Astrocyte (in vitro differentiated cells and primary cell): ENCODE measurements at regions not wholly inside any gene's neighbourhood (a gene's known extent, or its start where the extent isn't known, plus 50 kb on each side); places are given as distances from the start of the nearest gene placed in this dataset.
"Not testable (repeated sequence)": the region's sequence is repeated elsewhere in the genome, so short reads cannot be mapped to it uniquely, and the experiment has no call there.

Source experiments
- DNase-seq: peaks from one replicate; pipeline ENCODE4 v3.0.0-alpha.2; 2010; ENCODE audit warnings: low read depth
- FAIRE-seq: peaks from 2 replicates; lab custom pipeline; 2011; peaks lifted over from hg19 to GRCh38; lab: Jason Lieb, UNC
- H2AFZ ChIP-seq: 2 replicates; pipeline ENCODE4 v1.6.0; 2012; ENCODE audit warnings: low read depth, low read length, inconsistent platforms
- H3K27ac ChIP-seq: 2 replicates; pipeline ENCODE4 v1.5.1; 2011; ENCODE audit warnings: low read depth, low read length, inconsistent platforms
- H3K27me3 ChIP-seq: 2 replicates; pipeline ENCODE4 v1.6.0; 2011; ENCODE audit warnings: low read length, inconsistent platforms; ENCODE audit not compliant: insufficient read depth
- H3K36me3 ChIP-seq: 2 replicates; pipeline ENCODE4 v1.5.1; 2011; ENCODE audit warnings: low read length, inconsistent platforms; ENCODE audit not compliant: insufficient read depth
- H3K4me1 ChIP-seq: 2 replicates; pipeline ENCODE4 v1.5.1; 2011; ENCODE audit warnings: low read length, inconsistent platforms; ENCODE audit not compliant: insufficient read depth
- H3K4me2 ChIP-seq: 2 replicates; pipeline ENCODE4 v1.6.0; 2012; ENCODE audit warnings: low read length, inconsistent platforms
- H3K4me3 ChIP-seq: 2 replicates; pipeline ENCODE4 v1.5.1; 2011; ENCODE audit warnings: low read depth, mild to moderate bottlenecking, low read length, inconsistent platforms; ENCODE audit not compliant: insufficient read depth
- H3K79me2 ChIP-seq: 2 replicates; pipeline ENCODE4 v1.6.0; 2012; ENCODE audit warnings: mild to moderate bottlenecking, low read length, inconsistent platforms; ENCODE audit not compliant: insufficient read depth
- H3K9ac ChIP-seq: 2 replicates; pipeline ENCODE4 v1.6.0; 2012; ENCODE audit warnings: mild to moderate bottlenecking, low read length, inconsistent platforms
- H3K9me3 ChIP-seq: 2 replicates; pipeline ENCODE4 v1.5.1; 2012; ENCODE audit warnings: low read depth, mild to moderate bottlenecking, low read length, inconsistent platforms; ENCODE audit not compliant: insufficient read depth
- H4K20me1 ChIP-seq: 2 replicates; pipeline ENCODE4 v1.6.0; 2012; ENCODE audit warnings: low read length, inconsistent platforms; ENCODE audit not compliant: insufficient read depth
- H3K27ac Mint-ChIP-seq: one replicate; pipeline ENCODE4 v1.8.0; 2021; ENCODE audit warnings: mild to moderate bottlenecking, mixed read lengths; ENCODE audit not compliant: unreplicated experiment
- H3K27me3 Mint-ChIP-seq: one replicate; pipeline ENCODE4 v1.8.0; 2021; ENCODE audit warnings: low read depth, mixed read lengths; ENCODE audit not compliant: unreplicated experiment
- H3K36me3 Mint-ChIP-seq: one replicate; pipeline ENCODE4 v1.8.0; 2021; ENCODE audit warnings: low read depth, mixed read lengths; ENCODE audit not compliant: unreplicated experiment
- H3K4me1 Mint-ChIP-seq: one replicate; pipeline ENCODE4 v1.8.0; 2021; ENCODE audit warnings: low read depth, mixed read lengths; ENCODE audit not compliant: unreplicated experiment
- H3K4me3 Mint-ChIP-seq: one replicate; pipeline ENCODE4 v1.8.0; 2021; ENCODE audit warnings: mild to moderate bottlenecking, moderate library complexity, mixed read lengths; ENCODE audit not compliant: unreplicated experiment
- H3K9me3 Mint-ChIP-seq: one replicate; pipeline ENCODE4 v1.8.0; 2021; ENCODE audit warnings: mild to moderate bottlenecking, mixed read lengths; ENCODE audit not compliant: unreplicated experiment
- EZH2 ChIP-seq: IDR thresholded peaks from 2 replicates; pipeline ENCODE4 v1.6.1; 2012; ENCODE audit warnings: mild to moderate bottlenecking, low read length, inconsistent platforms; ENCODE audit not compliant: insufficient read depth
- TF ChIP-seq, protein P1 (sequence below): IDR thresholded peaks from 2 replicates; pipeline ENCODE4 v1.5.1; 2011; ENCODE audit warnings: low read depth, mild to moderate bottlenecking, inconsistent platforms, low read length, moderate library complexity; ENCODE audit not compliant: insufficient read depth

DNA sequence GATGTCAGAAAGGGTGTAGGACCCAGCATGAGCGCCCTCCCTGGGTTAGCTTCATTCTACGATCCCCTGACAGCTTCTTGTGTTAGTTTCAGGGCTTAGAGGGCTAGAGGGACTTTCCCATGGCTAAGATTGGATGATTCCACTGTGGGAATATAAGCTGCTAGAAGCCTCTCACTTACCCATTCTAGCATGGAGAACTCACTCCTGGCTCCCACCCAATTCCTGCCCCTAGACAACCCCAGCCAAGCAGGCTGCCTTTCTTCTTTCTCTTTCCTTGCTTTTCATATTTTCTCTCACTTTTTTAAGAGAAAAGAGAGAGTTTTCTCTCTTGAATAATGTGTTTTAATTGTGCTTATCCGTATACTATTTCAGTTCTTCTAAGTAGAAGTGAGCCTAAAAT, 335.1 kb upstream of the CNTN6 start:
- Histone ChIP-seq H3K36me3 (no peaks in the 10 kb centered on the region), H3K79me2 (no peaks in the 10 kb centered on the region), H3K9ac (no peak overlapping the region)

DNA sequence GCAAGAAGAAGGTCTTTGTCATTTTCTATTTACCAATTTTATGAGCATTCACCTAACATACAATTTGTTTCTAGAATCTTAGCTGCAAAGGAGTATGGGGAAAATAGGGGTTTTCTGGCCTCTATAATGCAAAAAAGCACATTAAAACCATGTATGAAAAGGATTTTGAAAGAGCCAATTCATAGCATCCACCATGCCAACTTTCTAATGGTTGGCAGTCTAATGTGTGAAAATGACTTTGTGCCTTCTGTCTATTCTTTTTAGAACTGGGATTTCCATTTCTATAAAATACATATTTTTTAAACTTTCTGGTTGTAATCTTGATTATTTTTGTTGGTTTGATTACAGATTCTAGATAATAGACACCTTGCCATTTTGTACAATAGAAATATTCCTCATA, 333.7 kb upstream of the CNTN6 start:
- Histone ChIP-seq H4K20me1 (no peaks in the 10 kb centered on the region), H3K4me3 (no peak overlapping the region), H3K9ac (no peak overlapping the region), H2AFZ (no peak overlapping the region), H3K27me3 (no peaks in the 10 kb centered on the region), H3K27ac (no peak overlapping the region), H3K9me3 (peaks cover 6% of the 10 kb centered on the region), H3K4me1 (no peaks in the 10 kb centered on the region), H3K79me2 (no peaks in the 10 kb centered on the region), H3K4me2 (no peak overlapping the region), H3K36me3 (no peaks in the 10 kb centered on the region)
- DNase-seq (no peak), FAIRE-seq (no peak)
- TF ChIP-seq, protein P1, sequence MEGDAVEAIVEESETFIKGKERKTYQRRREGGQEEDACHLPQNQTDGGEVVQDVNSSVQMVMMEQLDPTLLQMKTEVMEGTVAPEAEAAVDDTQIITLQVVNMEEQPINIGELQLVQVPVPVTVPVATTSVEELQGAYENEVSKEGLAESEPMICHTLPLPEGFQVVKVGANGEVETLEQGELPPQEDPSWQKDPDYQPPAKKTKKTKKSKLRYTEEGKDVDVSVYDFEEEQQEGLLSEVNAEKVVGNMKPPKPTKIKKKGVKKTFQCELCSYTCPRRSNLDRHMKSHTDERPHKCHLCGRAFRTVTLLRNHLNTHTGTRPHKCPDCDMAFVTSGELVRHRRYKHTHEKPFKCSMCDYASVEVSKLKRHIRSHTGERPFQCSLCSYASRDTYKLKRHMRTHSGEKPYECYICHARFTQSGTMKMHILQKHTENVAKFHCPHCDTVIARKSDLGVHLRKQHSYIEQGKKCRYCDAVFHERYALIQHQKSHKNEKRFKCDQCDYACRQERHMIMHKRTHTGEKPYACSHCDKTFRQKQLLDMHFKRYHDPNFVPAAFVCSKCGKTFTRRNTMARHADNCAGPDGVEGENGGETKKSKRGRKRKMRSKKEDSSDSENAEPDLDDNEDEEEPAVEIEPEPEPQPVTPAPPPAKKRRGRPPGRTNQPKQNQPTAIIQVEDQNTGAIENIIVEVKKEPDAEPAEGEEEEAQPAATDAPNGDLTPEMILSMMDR = no peak
- TF ChIP-seq EZH2 = no peak
- no peak overlapping the region for H3K4me3 Mint-ChIP-seq
- no peaks in the 10 kb centered on the region for H3K9me3 Mint-ChIP-seq
- H3K27ac Mint-ChIP-seq = no peak overlapping the region
- H3K36me3 Mint-ChIP-seq = no peaks in the 10 kb centered on the region
- H3K4me1 Mint-ChIP-seq = no peaks in the 10 kb centered on the region
- H3K27me3 Mint-ChIP-seq = no peaks in the 10 kb centered on the region

More for the DNA sequence above, 335.1 kb upstream of the CNTN6 start:
- Histone ChIP-seq H3K27ac (no peak overlapping the region), H4K20me1 (no peaks in the 10 kb centered on the region), H3K4me1 (no peaks in the 10 kb centered on the region), H3K4me2 (no peak overlapping the region), H3K4me3 (no peak overlapping the region), H3K9me3 (peaks cover 6% of the 10 kb centered on the region), H2AFZ (no peak overlapping the region), H3K27me3 (no peaks in the 10 kb centered on the region)
- DNase-seq = no peak
- H3K27ac Mint-ChIP-seq = no peak overlapping the region
- TF ChIP-seq, protein P1 = no peak
- no peak for TF ChIP-seq EZH2
- H3K4me3 Mint-ChIP-seq = no peak overlapping the region
- no peaks in the 10 kb centered on the region for H3K9me3 Mint-ChIP-seq
- no peaks in the 10 kb centered on the region for H3K36me3 Mint-ChIP-seq
- no peaks in the 10 kb centered on the region for H3K27me3 Mint-ChIP-seq
- FAIRE-seq = no peak
- H3K4me1 Mint-ChIP-seq = no peaks in the 10 kb centered on the region

DNA sequence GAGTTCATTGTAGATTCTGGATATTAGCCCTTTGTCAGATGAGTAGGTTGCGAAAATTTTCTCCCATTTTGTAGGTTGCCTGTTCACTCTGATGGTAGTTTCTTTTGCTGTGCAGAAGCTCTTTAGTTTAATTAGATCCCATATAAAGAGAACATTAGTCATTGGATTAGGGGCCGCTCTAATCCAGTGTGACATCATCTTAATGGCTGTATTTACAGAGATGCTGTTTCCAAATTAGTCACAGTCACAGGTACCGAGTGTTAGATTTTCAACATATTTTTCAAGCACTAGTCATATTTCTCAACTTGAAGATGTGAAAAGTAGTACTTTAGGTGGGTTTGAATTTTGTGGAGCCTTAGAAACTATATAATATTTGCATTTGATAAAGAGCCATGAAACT, 319.4 kb upstream of the CNTN6 start:
- not testable (repeated sequence) for H3K27me3 ChIP-seq, FAIRE-seq, H3K27me3 Mint-ChIP-seq, H3K4me3 ChIP-seq, H3K4me2 ChIP-seq, H3K36me3 ChIP-seq, H4K20me1 ChIP-seq, H3K27ac Mint-ChIP-seq, H3K36me3 Mint-ChIP-seq, DNase-seq, H3K79me2 ChIP-seq, H3K27ac ChIP-seq, H3K4me3 Mint-ChIP-seq, H3K9me3 ChIP-seq, H2AFZ ChIP-seq, H3K4me1 Mint-ChIP-seq, H3K9ac ChIP-seq, H3K4me1 ChIP-seq, H3K9me3 Mint-ChIP-seq
